NOMO-1 (cell line): ENCODE measurements at regions not wholly inside any gene's neighbourhood (a gene's known extent, or its start where the extent isn't known, plus 50 kb on each side); places are given as distances from the start of the nearest gene placed in this dataset.

ENCODE experiments used
- DNase-seq, 2 experiments: peaks; one replicate each; lab custom pipeline; 2025; ENCODE audit not compliant: unreplicated experiment in 2 of 2; lab: John Stamatoyannopoulos, UW

DNA sequence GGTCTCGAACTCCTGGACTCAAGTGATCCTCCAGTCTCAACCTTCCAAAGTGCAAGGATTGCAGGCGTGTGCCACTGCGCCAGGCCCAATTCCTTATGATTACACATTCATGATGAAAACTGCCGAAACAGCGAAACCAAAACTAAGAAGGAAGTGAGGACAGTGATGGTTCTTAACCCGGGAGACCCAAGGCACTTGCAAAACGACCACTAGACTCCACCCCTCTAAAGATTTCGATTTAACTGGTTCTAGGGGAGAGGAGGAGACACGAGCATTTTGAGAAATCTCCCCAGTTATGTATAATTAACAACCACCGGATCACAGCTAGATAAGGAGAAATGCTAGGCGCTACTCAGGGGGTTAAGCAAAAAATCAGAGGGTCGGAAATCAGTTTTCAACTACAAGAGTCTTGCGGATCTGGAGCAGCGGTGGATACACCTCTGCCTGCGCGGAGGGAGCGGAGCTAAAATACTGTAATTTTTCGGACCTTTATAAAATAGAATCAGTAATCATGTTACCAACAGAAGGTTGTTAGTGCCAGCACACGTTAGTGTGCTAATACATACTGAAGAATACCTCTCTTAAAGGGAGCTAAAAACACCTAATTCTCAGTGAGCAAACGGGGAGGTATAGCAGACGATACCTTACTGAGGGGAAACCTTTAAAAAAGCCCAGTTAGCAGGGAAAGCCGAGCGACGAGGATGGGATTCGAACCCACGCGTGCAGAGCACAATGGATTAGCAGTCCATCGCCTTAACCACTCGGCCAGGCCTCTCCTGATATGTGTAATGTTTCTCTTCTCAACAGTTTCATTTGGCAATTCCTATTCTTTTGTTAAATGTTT lies 60.0 kb upstream of the BTN3A2 start:
- peak; percentile 94 to 98 for DNase-seq

DNA sequence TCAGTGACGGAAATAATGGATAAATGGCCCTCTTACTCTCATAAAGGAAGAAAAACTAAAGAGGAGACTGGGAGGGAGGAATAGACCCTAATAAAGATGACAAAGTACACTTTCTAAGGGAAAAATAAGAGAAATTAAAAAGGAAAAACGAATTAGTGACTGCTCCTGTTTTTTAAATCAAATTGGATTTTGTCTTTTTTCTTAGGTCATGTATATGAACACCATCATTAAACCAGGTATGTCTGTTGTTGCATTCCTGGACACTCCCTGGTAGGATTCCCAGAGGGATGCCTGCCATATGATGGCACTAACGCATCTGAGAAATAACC lies 59.4 kb upstream of the BTN3A2 start:
- no peak for DNase-seq

DNA sequence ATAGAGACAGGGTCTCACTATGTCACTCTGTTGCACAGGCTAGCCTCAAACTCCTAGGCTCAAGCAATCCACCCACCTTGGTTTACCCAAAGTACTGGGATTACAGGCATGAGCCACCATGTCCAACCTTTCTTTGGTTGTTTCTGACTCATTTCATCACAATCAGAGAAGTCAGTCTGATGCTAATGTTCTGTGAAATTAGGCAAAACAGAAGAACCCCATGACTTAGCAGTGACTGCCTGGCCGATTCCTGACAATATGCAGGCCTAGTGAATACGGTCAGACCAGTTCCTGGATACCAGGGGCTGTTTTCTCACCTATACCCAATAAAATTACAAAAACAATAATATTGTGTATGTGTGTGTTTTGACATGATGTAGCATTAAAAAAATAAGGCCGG lies 58.8 kb upstream of the BTN3A2 start:
- no peak for DNase-seq

DNA sequence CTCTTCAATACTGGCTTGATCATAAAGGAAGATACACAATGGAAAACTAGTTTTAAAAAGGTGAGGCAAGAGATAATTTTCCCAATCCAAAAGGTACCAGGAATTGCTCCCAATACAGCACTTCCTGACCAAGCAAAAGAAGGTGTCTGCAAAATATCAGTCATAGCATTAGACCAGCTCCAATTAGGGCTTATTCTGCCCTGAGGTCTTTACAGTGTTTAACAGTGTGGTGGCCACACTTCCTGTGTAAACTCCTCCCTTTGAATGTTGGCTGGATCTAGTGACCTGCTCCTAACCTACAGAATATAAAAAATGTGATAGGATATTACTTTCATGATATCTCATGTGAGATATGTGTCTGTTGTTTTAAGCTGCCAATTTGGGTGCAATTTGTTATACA lies 57.1 kb upstream of the BTN3A2 start:
- peak in 1 of 2 experiments; percentile 6 for DNase-seq

DNA sequence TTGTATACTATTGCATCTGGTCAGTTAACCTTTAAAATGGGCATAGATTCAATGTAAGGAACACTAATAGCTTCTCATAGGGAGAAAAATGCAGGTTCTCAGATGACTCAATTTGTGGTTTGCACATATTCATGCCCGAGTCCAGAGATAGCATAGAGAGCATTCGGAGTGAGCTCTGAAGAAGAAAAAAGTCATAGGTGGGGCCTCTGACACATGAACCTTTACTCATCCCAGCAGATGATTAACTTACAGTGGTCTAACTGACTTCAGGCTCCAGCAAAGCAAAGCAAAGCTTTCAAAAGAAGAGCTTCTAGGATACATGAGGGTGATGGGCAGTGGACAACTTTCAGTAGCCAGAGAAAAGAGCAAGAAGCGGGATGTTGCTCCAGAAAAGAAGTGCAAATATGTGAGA lies 55.3 kb upstream of the BTN3A2 start:
- peak in 1 of 2 experiments; percentile 13 for DNase-seq

DNA sequence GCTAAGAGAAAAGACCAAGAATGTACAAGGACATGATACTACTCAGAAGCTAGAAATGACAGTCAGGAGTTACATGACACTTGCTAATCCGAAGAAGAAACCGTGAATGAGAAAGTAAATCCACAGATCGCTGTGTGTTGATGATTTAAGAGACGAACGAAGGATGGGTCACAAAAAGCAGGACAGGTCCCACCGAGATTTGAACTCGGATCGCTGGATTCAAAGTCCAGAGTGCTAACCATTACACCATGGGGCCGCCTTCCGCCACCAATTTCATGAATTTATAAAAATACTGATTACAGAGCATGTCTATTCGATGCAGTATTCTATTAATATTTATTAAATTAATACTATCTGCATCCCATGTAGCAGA lies 54.0 kb upstream of the BTN3A2 start:
- DNase-seq = peak in 1 of 2 experiments; percentile 24

DNA sequence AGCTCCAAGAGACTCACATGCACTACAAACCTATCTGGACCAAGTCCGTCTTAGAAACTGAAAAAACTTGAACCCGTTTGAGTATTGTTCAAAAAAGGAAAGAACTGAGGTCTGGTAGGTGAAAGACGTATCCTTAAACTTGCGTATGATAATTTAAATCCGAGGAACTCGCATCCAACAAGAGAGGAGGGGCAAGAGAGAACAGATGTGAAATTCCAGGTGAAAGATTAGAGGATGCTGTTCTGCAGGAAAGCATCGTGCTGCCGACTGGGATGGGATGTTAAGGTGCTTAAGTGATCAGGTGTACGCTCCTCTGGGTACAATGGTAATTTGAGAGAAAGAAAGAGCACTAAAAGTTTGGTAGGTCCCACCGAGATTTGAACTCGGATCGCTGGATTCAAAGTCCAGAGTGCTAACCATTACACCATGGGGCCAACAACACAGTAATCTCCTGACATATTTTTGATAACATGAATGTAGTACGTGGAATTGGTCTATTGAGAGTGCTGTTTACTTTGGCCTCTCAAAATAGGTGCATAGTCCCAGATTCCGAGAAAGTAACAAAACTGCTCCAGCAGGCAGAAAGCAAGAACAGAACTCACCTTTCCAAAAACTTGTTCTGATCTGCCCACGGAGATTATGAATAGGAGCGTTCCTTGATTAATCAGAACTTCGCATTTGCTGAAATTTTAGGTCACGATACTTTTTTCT lies 53.5 kb upstream of the BTN3A2 start:
- DNase-seq = peak; percentile 38 to 53

DNA sequence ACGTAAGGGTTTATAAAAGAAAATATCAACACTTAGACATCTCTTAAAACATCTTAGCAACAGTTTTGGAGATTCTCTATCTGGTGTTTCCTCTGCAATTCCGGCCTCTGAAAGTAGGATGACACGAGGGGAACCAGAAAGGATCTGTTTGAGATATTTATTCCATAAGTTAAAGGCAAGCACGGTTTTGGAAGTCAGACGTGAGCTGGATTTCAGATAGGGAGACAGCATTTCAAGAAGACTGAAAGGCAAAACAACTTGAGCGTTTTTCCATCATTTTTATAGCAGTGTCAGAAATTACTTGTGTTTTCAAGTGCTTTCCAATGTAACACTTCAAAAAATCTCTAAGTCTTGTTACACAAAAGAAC lies 52.9 kb upstream of the BTN3A2 start:
- peak in 1 of 2 experiments; percentile 45 for DNase-seq

DNA sequence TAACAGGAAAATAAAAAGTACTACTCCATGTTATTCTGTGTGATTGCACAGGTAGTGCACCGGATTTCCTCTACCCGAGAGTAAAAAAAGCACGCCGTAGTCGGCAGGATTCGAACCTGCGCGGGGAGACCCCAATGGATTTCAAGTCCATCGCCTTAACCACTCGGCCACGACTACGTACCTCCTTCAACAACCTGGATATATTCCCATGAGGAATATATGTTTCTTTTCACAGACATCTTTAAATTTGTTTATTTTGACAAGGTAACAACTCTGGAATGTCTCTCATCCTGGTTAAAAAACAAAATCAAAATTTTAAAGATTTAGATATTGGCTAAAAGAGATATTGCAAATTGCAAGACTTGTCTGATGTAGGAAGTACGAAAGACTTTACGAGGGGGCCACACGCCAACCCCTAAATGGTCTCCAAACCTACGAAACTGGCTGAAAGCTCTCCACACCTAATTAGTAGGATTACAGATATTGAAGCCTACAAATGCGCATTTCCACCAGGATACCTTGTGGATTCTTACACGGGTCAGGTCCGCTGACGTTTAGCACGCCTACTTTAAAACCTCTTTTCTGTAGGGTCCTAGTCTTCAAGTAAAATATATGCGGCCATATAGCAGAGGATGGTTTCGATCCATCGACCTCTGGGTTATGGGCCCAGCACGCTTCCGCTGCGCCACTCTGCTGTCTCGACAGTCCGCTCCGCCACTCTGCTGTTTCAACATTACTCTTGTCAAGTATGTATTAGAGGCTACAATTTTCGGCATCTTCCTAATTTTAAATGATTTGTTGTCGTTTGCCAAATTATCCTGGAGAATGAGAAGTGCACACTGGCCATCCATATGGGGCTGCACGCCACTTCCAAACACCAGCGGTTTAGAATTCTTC lies 52.2 kb upstream of the BTN3A2 start:
- DNase-seq = peak; percentile 61 to 74
